Nucleus accumbens (tissue), 56 donors: ENCODE measurements at regions not wholly inside any gene's neighbourhood (a gene's known extent, or its start where the extent isn't known, plus 50 kb on each side); places are given as distances from the start of the nearest gene placed in this dataset.

ENCODE experiments used
- DNase-seq, 56 donors: peaks; one replicate each; lab custom pipeline; 2025; lab: John Stamatoyannopoulos, UW

- DNase-seq, result no peak
Observed at GRCh38 chr15:46580924-46581323, 946.1 kb downstream of the SQOR start.

- DNase-seq, result no peak
Observed at GRCh38 chr15:46589088-46589487, 954.3 kb downstream of the SQOR start.

- DNase-seq, result no peak
Observed at GRCh38 chr15:46591462-46591861, 956.6 kb downstream of the SQOR start.

- DNase-seq, result no peak
Observed at GRCh38 chr15:46595016-46595415, 960.2 kb downstream of the SQOR start.

- no peak for DNase-seq
Observed at GRCh38 chr15:46607077-46607476, 972.2 kb downstream of the SQOR start.

- no peak for DNase-seq
Observed at GRCh38 chr15:46616033-46616432, 981.2 kb downstream of the SQOR start.

- DNase-seq, result no peak
Observed at GRCh38 chr15:46617507-46617906, 982.7 kb downstream of the SQOR start.

- DNase-seq, result no peak
Observed at GRCh38 chr15:46618984-46619383, 984.2 kb downstream of the SQOR start.

GRCh38 chr15:46620392-46621013 is 985.7 kb downstream of the SQOR start:
- no peak for DNase-seq

- DNase-seq, result no peak
Observed at GRCh38 chr15:46622851-46623250, 988.0 kb downstream of the SQOR start.

- DNase-seq, result no peak
Observed at GRCh38 chr15:46636206-46636605, 1001.4 kb downstream of the SQOR start.

- DNase-seq, result no peak
Observed at GRCh38 chr15:46644501-46645481, 1010.0 kb downstream of the SQOR start.

- no peak for DNase-seq
Observed at GRCh38 chr15:46646490-46646889, 1011.7 kb downstream of the SQOR start.

GRCh38 chr15:46647046-46647445 is 1012.2 kb downstream of the SQOR start:
- no peak for DNase-seq

- DNase-seq, result no peak
Observed at GRCh38 chr15:46652266-46652665, 1017.4 kb downstream of the SQOR start.

GRCh38 chr15:46654993-46655392 is 1020.2 kb downstream of the SQOR start:
- DNase-seq, result no peak

GRCh38 chr15:46660096-46660842 is 1025.4 kb downstream of the SQOR start:
- DNase-seq, result no peak

- DNase-seq, result no peak
Observed at GRCh38 chr15:46670258-46670657, 1035.4 kb downstream of the SQOR start.

GRCh38 chr15:46671336-46671735 is 1036.5 kb downstream of the SQOR start:
- DNase-seq, result no peak

GRCh38 chr15:46672041-46672440 is 1037.2 kb downstream of the SQOR start:
- DNase-seq, result no peak
